HepG2 (cell line): ENCODE measurements at regions not wholly inside any gene's neighbourhood (a gene's known extent, or its start where the extent isn't known, plus 50 kb on each side); places are given as distances from the start of the nearest gene placed in this dataset.

ENCODE experiments used
- ATF7-NPFF ChIP-seq: sonication (generic); formaldehyde crosslinking; IDR thresholded peaks from 2 replicates; pipeline ENCODE4 v1.8.1; 2023; ENCODE audit warnings: mild to moderate bottlenecking, low read depth, missing genetic modification reagents, moderate library complexity
- BRD4 ChIP-seq: sonication (generic); formaldehyde crosslinking; IDR thresholded peaks from 2 replicates; pipeline ENCODE4 v1.4.0; 2020; ENCODE audit warnings: missing genetic modification reagents
- DNMT1 ChIP-seq: sonication (generic); formaldehyde crosslinking; IDR thresholded peaks from 2 replicates; pipeline ENCODE4 v1.5.1; 2020; ENCODE audit warnings: mild to moderate bottlenecking, missing genetic modification reagents
- HOXA7 ChIP-seq: sonication (generic); formaldehyde crosslinking; IDR thresholded peaks from 2 replicates; pipeline ENCODE4 v1.8.1; 2022; ENCODE audit warnings: mild to moderate bottlenecking, missing genetic modification reagents, moderate library complexity
- JUND ChIP-seq: sonication (generic); formaldehyde crosslinking; IDR thresholded peaks from 2 replicates; pipeline ENCODE4 v1.8.0; 2022; ENCODE audit warnings: mild to moderate bottlenecking, missing genetic modification reagents
- KLF6 ChIP-seq: IDR thresholded peaks from 2 replicates; pipeline ENCODE4 v1.8.0; 2016; ENCODE audit warnings: missing biosample characterization, missing genetic modification reagents
- MIXL1 ChIP-seq: IDR thresholded peaks from 2 replicates; pipeline ENCODE4 v1.6.1; 2016
- NRL ChIP-seq: sonication (generic); formaldehyde crosslinking; IDR thresholded peaks from 2 replicates; pipeline ENCODE4 v1.5.0; 2020; ENCODE audit warnings: missing genetic modification reagents, mild to moderate bottlenecking, moderate library complexity, borderline replicate concordance
- PHF20 ChIP-seq: sonication (generic); formaldehyde crosslinking; IDR thresholded peaks from 2 replicates; pipeline ENCODE4 v1.5.0; 2020; ENCODE audit warnings: mild to moderate bottlenecking, missing genetic modification reagents
- PHF5A ChIP-seq: IDR thresholded peaks from one replicate; pipeline ENCODE4 v1.6.1; 2018; ENCODE audit warnings: low read depth, missing genetic modification reagents; ENCODE audit not compliant: unreplicated experiment
- RBAK ChIP-seq: sonication (generic); formaldehyde crosslinking; IDR thresholded peaks from 2 replicates; pipeline ENCODE4 v1.5.1; 2020; ENCODE audit warnings: mild to moderate bottlenecking, missing genetic modification reagents
- RFX1 ChIP-seq: fragments of 450-650 bp; IDR thresholded peaks from 2 replicates; pipeline ENCODE4 v1.6.1; 2017
- SP140L ChIP-seq: sonication (generic); formaldehyde crosslinking; IDR thresholded peaks from 2 replicates; pipeline ENCODE4 v1.4.0; 2020; ENCODE audit warnings: missing genetic modification reagents, borderline replicate concordance
- TAF15 ChIP-seq: fragments of 200-400 bp; formaldehyde crosslinking; IDR thresholded peaks from one replicate; pipeline ENCODE4 v1.6.1; 2018; ENCODE audit warnings: mild to moderate bottlenecking, low read depth, low read length; ENCODE audit not compliant: poor library complexity, severe bottlenecking
- TEAD2 ChIP-seq: sonication (generic); formaldehyde crosslinking; IDR thresholded peaks from 2 replicates; pipeline ENCODE4 v1.9.0; 2021; ENCODE audit warnings: missing genetic modification reagents
- ZNF10 ChIP-seq: sonication (generic); formaldehyde crosslinking; IDR thresholded peaks from 2 replicates; pipeline ENCODE4 v1.4.0; 2020; ENCODE audit warnings: mild to moderate bottlenecking, low read depth, missing genetic modification reagents, borderline replicate concordance
- ZNF354B ChIP-seq: sonication (generic); formaldehyde crosslinking; IDR thresholded peaks from 2 replicates; pipeline ENCODE4 v1.8.0; 2022; ENCODE audit warnings: mild to moderate bottlenecking, missing genetic modification reagents
- ZNF484 ChIP-seq: sonication (generic); formaldehyde crosslinking; IDR thresholded peaks from 2 replicates; pipeline ENCODE4 v1.5.1; 2020; ENCODE audit warnings: mild to moderate bottlenecking, low read depth, missing genetic modification reagents, borderline replicate concordance
- ZNF557 ChIP-seq: sonication (generic); formaldehyde crosslinking; IDR thresholded peaks from 2 replicates; pipeline ENCODE4 v1.4.0; 2020; ENCODE audit warnings: missing genetic modification reagents
- TF ChIP-seq, protein P1 (sequence below): sonication (generic); formaldehyde crosslinking; IDR thresholded peaks from 2 replicates; pipeline ENCODE4 v1.5.1; 2020; ENCODE audit warnings: mild to moderate bottlenecking, missing genetic modification reagents
- TF ChIP-seq, protein P2 (sequence below): conservative IDR thresholded peaks from 2 replicates; pipeline ENCODE4 v1.6.1; 2018; ENCODE audit warnings: missing genetic modification reagents
- TF ChIP-seq, protein P3 (sequence below): sonication (generic); formaldehyde crosslinking; IDR thresholded peaks from 2 replicates; pipeline ENCODE4 v1.8.1; 2023; ENCODE audit warnings: mild to moderate bottlenecking, inconsistent platforms, moderate library complexity, missing genetic modification reagents, borderline replicate concordance

DNA sequence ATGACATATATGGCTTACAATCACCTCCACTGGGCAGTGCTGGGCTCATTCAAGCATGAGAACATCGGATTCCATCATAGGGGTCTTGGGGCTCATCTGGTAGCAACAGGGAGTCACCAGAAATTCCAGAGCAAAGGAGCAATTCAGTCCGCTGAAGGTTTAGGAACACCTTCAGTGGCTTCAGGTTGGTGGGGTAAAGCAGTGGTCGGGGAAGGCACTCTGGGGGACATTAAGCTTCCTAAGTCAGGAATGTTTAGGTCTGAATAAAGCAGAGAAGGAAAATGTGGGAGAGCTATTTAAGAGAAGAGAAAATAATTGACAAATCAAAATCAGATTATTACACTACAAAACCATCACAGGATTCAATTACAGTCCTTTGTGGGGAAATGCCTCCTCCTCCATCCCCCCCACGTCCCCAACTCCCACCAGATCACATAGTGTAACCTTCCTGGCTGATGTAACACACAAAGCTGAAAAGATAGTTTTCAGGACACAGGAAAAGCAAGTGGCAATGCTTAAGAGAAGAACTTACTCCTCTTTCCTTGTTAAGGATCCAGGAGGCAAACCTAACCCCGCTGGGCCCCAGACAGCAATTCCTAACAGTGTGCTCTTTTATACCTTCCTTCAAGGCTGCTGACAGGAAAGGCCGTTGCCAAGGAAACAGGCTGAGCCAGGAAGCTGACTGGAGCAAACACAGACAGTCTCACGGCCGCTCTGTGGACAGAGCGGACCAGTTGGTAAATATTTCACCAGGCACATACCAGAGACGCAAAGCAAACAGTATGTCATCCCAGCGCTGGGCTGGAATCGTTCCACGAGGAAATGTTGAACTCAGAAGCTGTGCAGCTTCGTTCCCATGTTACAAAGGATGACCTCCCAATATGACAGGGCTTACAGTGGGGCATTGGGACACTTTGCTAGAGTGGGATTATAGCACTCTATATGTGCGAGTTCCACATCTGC lies 57.5 kb upstream of the LMCD1 start (continued):
- TF ChIP-seq, protein P1, sequence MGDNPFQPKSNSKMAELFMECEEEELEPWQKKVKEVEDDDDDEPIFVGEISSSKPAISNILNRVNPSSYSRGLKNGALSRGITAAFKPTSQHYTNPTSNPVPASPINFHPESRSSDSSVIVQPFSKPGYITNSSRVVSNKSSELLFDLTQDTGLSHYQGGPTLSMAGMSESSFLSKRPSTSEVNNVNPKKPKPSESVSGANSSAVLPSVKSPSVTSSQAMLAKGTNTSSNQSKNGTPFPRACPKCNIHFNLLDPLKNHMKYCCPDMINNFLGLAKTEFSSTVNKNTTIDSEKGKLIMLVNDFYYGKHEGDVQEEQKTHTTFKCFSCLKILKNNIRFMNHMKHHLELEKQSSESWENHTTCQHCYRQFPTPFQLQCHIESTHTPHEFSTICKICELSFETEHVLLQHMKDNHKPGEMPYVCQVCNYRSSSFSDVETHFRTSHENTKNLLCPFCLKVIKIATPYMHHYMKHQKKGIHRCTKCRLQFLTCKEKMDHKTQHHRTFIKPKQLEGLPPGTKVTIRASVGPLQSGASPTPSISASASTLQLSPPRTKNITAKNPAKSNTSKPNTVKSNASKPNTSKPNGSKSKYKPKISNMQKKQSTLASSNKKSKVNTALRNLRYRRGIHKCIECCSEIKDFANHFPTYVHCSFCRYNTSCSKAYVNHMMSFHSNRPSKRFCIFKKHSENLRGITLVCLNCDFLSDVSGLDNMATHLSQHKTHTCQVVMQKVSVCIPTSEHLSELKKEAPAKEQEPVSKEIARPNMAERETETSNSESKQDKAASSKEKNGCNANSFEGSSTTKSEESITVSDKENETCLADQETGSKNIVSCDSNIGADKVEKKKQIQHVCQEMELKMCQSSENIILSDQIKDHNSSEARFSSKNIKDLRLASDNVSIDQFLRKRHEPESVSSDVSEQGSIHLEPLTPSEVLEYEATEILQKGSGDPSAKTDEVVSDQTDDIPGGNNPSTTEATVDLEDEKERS (CRISPR knock-in tag), result no peak
- TF ChIP-seq ATF7-NPFF (CRISPR knock-in tag) (no peak; the same call in 1 of the 2 replicates), TEAD2 (CRISPR knock-in tag) (no peak), ZNF10 (CRISPR knock-in tag) (no peak), ZNF354B (CRISPR knock-in tag) (no peak), RBAK (no peak), NRL (CRISPR knock-in tag) (no peak), PHF20 (CRISPR knock-in tag) (no peak), RFX1 (peak; percentile 95), HOXA7 (no peak), KLF6 (CRISPR knock-in tag) (no peak), ZNF557 (CRISPR knock-in tag) (no peak), ZNF484 (CRISPR knock-in tag) (no peak), BRD4 (CRISPR knock-in tag) (0 out of 2 replicates have a peak, but pooled peaks have one; percentile 50), PHF5A (no peak), SP140L (CRISPR knock-in tag) (no peak), TAF15 (no peak), JUND (no peak), DNMT1 (CRISPR knock-in tag) (no peak), MIXL1 (CRISPR knock-in tag) (peak; percentile 78)
- TF ChIP-seq, protein P2, sequence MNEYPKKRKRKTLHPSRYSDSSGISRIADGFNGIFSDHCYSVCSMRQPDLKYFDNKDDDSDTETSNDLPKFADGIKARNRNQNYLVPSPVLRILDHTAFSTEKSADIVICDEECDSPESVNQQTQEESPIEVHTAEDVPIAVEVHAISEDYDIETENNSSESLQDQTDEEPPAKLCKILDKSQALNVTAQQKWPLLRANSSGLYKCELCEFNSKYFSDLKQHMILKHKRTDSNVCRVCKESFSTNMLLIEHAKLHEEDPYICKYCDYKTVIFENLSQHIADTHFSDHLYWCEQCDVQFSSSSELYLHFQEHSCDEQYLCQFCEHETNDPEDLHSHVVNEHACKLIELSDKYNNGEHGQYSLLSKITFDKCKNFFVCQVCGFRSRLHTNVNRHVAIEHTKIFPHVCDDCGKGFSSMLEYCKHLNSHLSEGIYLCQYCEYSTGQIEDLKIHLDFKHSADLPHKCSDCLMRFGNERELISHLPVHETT (CRISPR knock-in tag), result no peak
- TF ChIP-seq, protein P3, sequence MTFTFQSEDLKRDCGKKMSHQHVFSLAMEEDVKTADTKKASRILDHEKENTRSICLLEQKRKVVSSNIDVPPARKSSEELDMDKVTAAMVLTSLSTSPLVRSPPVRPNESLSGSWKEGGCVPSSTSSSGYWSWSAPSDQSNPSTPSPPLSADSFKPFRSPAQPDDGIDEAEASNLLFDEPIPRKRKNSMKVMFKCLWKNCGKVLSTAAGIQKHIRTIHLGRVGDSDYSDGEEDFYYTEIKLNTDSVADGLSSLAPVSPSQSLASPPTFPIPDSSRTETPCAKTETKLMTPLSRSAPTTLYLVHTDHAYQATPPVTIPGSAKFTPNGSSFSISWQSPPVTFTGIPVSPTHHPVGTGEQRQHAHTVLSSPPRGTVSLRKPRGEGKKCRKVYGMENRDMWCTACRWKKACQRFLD (CRISPR knock-in tag), result no peak
